ENCODE measurements at regions not wholly inside any gene's neighbourhood (a gene's known extent, or its start where the extent isn't known, plus 50 kb on each side); places are given as distances from the start of the nearest gene placed in this dataset.
A peak's percentile ranks its signal among the peaks of the same experiment; 100 is the strongest.
"Not testable (repeated sequence)": the region's sequence is repeated elsewhere in the genome, so short reads cannot be mapped to it uniquely, and the experiment has no call there.

- not testable (repeated sequence) for DNase-seq
Measured at GRCh38 chr6:76491376-76491775, 418.9 kb upstream of the IMPG1 start.

GRCh38 chr6:76490456-76490855 is 418.0 kb upstream of the IMPG1 start:
- no peak for DNase-seq

- no peak for DNase-seq
Measured at GRCh38 chr6:76481101-76481500, 408.6 kb upstream of the IMPG1 start.

GRCh38 chr6:76472858-76473257 is 400.4 kb upstream of the IMPG1 start:
- no peak for DNase-seq

GRCh38 chr6:76466286-76466685 is 393.8 kb upstream of the IMPG1 start:
- DNase-seq: no peak

GRCh38 chr6:76465410-76465809 is 392.9 kb upstream of the IMPG1 start:
- no peak for DNase-seq

GRCh38 chr6:76453270-76453669 is 380.8 kb upstream of the IMPG1 start:
- no peak for DNase-seq

- DNase-seq: no peak
Measured at GRCh38 chr6:76451926-76452709, 379.7 kb upstream of the IMPG1 start.

GRCh38 chr6:76448109-76448508 is 375.6 kb upstream of the IMPG1 start:
- no peak for DNase-seq

- no peak for DNase-seq
Measured at GRCh38 chr6:76441875-76442274, 369.4 kb upstream of the IMPG1 start.

GRCh38 chr6:76439811-76440210 is 367.3 kb upstream of the IMPG1 start:
- no peak for DNase-seq

GRCh38 chr6:76438768-76439167 is 366.3 kb upstream of the IMPG1 start:
- DNase-seq: no peak

- DNase-seq: peak; percentile 24
Measured at GRCh38 chr6:76435174-76435573, 362.7 kb upstream of the IMPG1 start.

GRCh38 chr6:76422511-76423213 is 350.2 kb upstream of the IMPG1 start:
- no peak for DNase-seq

- no peak for DNase-seq
Measured at GRCh38 chr6:76420094-76420493, 347.6 kb upstream of the IMPG1 start.

- DNase-seq: peak; percentile 34
Measured at GRCh38 chr6:76418560-76419223, 346.2 kb upstream of the IMPG1 start.

GRCh38 chr6:76416821-76417605 is 344.6 kb upstream of the IMPG1 start:
- no peak for DNase-seq

- no peak for DNase-seq
Measured at GRCh38 chr6:76403064-76403463, 330.6 kb upstream of the IMPG1 start.

- no peak for DNase-seq
Measured at GRCh38 chr6:76397966-76398365, 325.5 kb upstream of the IMPG1 start.

GRCh38 chr6:76382201-76382600 is 309.7 kb upstream of the IMPG1 start:
- no peak for DNase-seq

GRCh38 chr6:76381612-76382011 is 309.1 kb upstream of the IMPG1 start:
- no peak for DNase-seq

GRCh38 chr6:76351275-76351674 is 278.8 kb upstream of the IMPG1 start:
- DNase-seq: no peak

- DNase-seq: no peak
Measured at GRCh38 chr6:76347539-76347938, 275.1 kb upstream of the IMPG1 start.
